Aorta (tissue), 5 donors: ENCODE measurements at regions not wholly inside any gene's neighbourhood (a gene's known extent, or its start where the extent isn't known, plus 50 kb on each side); places are given as distances from the start of the nearest gene placed in this dataset.

Source experiments
- ATAC-seq: fragments of 200-7000 bp; cut with Tn5 transposase; one replicate; pipeline ENCODE4 v1.9.1; 2022; ENCODE audit warnings: moderate library complexity; ENCODE audit not compliant: low FRiP score
- DNase-seq, 2 donors: peaks; one replicate each; pipeline ENCODE4 v3.0.0-alpha.2; 2020
- H3K27ac ChIP-seq, 2 donors: one replicate each; pipeline ENCODE4 v1.5.1; 2013; ENCODE audit warnings: low read length in 2 of 2, mild to moderate bottlenecking in 2 of 2, moderate library complexity in 2 of 2, control low read depth in 1 of 2, inconsistent platforms in 1 of 2, low read depth in 1 of 2
- H3K27me3 ChIP-seq, 2 donors: one replicate each; pipeline ENCODE4 v1.6.1; 2013; ENCODE audit warnings: control low read depth in 1 of 2, low read length in 1 of 2, mild to moderate bottlenecking in 1 of 2, moderate library complexity in 1 of 2; ENCODE audit not compliant: insufficient read depth in 2 of 2, control insufficient read depth in 1 of 2
- H3K36me3 ChIP-seq, 2 donors: one replicate each; pipeline ENCODE4 v1.6.1; 2013; ENCODE audit warnings: control low read depth in 1 of 2, low read length in 1 of 2, mild to moderate bottlenecking in 1 of 2; ENCODE audit not compliant: insufficient read depth in 2 of 2, control insufficient read depth in 1 of 2
- H3K4me1 ChIP-seq, 2 donors: one replicate each; pipeline ENCODE4 v1.6.1; 2013; ENCODE audit warnings: low read length in 2 of 2, control low read depth in 1 of 2, mild to moderate bottlenecking in 1 of 2, moderate library complexity in 1 of 2; ENCODE audit not compliant: insufficient read depth in 2 of 2, control insufficient read depth in 1 of 2
- H3K4me3 ChIP-seq, 2 donors: one replicate each; pipeline ENCODE4 v1.5.1; 2013; ENCODE audit warnings: low read length in 2 of 2, control low read depth in 1 of 2, mild to moderate bottlenecking in 1 of 2
- H3K9me3 ChIP-seq: one replicate; pipeline ENCODE4 v1.6.1; 2013; ENCODE audit warnings: mild to moderate bottlenecking, low read length; ENCODE audit not compliant: control insufficient read depth
- WGBS, 2 donors: extraction: QIAGEN DNeasy Blood & Tissue Kit; methylation state at CpG; one replicate each; pipeline ENCODE4 v1.1.7; 2013; 5-methylcytosine and 5-hydroxymethylcytosine counted together
- intact Hi-C, 2 donors: fragments of 100-400 bp; cut with DNase I; formaldehyde crosslinking; loops; one replicate each; pipeline versions ENCODE4 v1.14.2 to v1.15.0; 2022
- donor health status: healthy with polysubstance abuse.
- donor health status: Bipolar disorder and iron deficiency.
- donor health status: DM: no; HTN: no; CAD: no.
- donor health status: DM: no; HTN: no; CAD: no.
- donor health status: DM: yes; HTN: yes; CAD: no.

GRCh38 chr3:24952388-24952787 is 457.7 kb upstream of the THRB start:
- ATAC-seq, result no peak
- no peak for DNase-seq
- H3K36me3 ChIP-seq, result no peaks in the 10 kb centered on the region

GRCh38 chr3:24953060-24953771 is 458.6 kb upstream of the THRB start:
- DNase-seq, result no peak
- H3K4me3 ChIP-seq, result no peak overlapping the region
- H3K4me1 ChIP-seq, result no peaks in the 10 kb centered on the region
- H3K36me3 ChIP-seq, result no peaks in the 10 kb centered on the region
- no peak for ATAC-seq
- H3K9me3 ChIP-seq, result no peaks in the 10 kb centered on the region
- H3K27me3 ChIP-seq, result no peaks in the 10 kb centered on the region
- intact Hi-C loops, result no loop called here
- no peak overlapping the region for H3K27ac ChIP-seq
- 67 to 71% methylated on average over 5 of the region's 5 CpGs for WGBS, 2 donors

More at GRCh38 chr3:24952388-24952787, 457.7 kb upstream of the THRB start:
- Histone ChIP-seq H3K27me3 (no peaks in the 10 kb centered on the region), H3K27ac (no peak overlapping the region), H3K4me1 (no peaks in the 10 kb centered on the region), H3K9me3 (no peaks in the 10 kb centered on the region), H3K4me3 (no peak overlapping the region)
- intact Hi-C loops, result no loop called here
- 73 to 75% methylated on average over 6 of the region's 6 CpGs for WGBS, 2 donors

GRCh38 chr3:24956613-24957012 is 462.0 kb upstream of the THRB start:
- no peak for ATAC-seq
- WGBS, 2 donors, result 94 to 98% methylated on average over 4 of the region's 4 CpGs
- DNase-seq, result no peak

GRCh38 chr3:24958271-24958670 is 463.6 kb upstream of the THRB start:
- DNase-seq, result no peak
- intact Hi-C loops, result no loop called here

More at GRCh38 chr3:24956613-24957012, 462.0 kb upstream of the THRB start:
- Histone ChIP-seq H3K27ac (no peak overlapping the region), H3K27me3 (no peaks in the 10 kb centered on the region), H3K4me1 (no peaks in the 10 kb centered on the region), H3K4me3 (no peak overlapping the region), H3K36me3 (no peaks in the 10 kb centered on the region), H3K9me3 (peaks cover 4% of the 10 kb centered on the region)
- intact Hi-C loops, result no loop called here

GRCh38 chr3:24958910-24959447 is 464.3 kb upstream of the THRB start:
- Histone ChIP-seq H3K36me3 (no peaks in the 10 kb centered on the region), H3K9me3 (peaks cover 4% of the 10 kb centered on the region), H3K27ac (no peak overlapping the region), H3K4me3 (no peak overlapping the region), H3K4me1 (no peaks in the 10 kb centered on the region), H3K27me3 (no peaks in the 10 kb centered on the region)
- intact Hi-C loops, result no loop called here
- WGBS, 2 donors, result 90 to 93% methylated on average over 5 of the region's 5 CpGs
- ATAC-seq (no peak), DNase-seq (no peak)

More at GRCh38 chr3:24958271-24958670, 463.6 kb upstream of the THRB start:
- WGBS, 2 donors, result 48 to 68% methylated on average over 2 of the region's 2 CpGs
- no peaks in the 10 kb centered on the region for H3K27me3 ChIP-seq
- no peaks in the 10 kb centered on the region for H3K4me1 ChIP-seq
- ATAC-seq, result no peak
- no peak overlapping the region for H3K4me3 ChIP-seq
- no peak overlapping the region for H3K27ac ChIP-seq
- H3K36me3 ChIP-seq, result no peaks in the 10 kb centered on the region
- H3K9me3 ChIP-seq, result peaks cover 4% of the 10 kb centered on the region

GRCh38 chr3:24963762-24964625 is 464.1 kb upstream of the RARB start:
- ATAC-seq, result no peak
- H3K36me3 ChIP-seq, result no peaks in the 10 kb centered on the region
- no peak overlapping the region for H3K4me3 ChIP-seq
- 49 to 52% methylated on average over 2 of the region's 2 CpGs for WGBS, 2 donors
- no peak overlapping the region for H3K27ac ChIP-seq
- H3K9me3 ChIP-seq, result peaks cover under 1% of the 10 kb centered on the region
- no peaks in the 10 kb centered on the region for H3K27me3 ChIP-seq
- no peaks in the 10 kb centered on the region for H3K4me1 ChIP-seq
- DNase-seq, result no peak
- intact Hi-C loops, result loop anchor here (2.0 to 10.0 kb wide), 3 partner anchors 461 to 631 kb away; partner anchors contain the start of gene RARB (in 1 of the 2)

GRCh38 chr3:24965706-24966385 is 462.2 kb upstream of the RARB start:
- DNase-seq, result no peak
- 53 to 60% methylated on average over 2 of the region's 2 CpGs for WGBS, 2 donors
- H3K4me1 ChIP-seq, result no peaks in the 10 kb centered on the region
- H3K27ac ChIP-seq, result no peak overlapping the region
- ATAC-seq, result no peak
- intact Hi-C loops, result loop anchor here in 1 of 2 donors (10.0 kb wide), 1 partner anchor 459 kb away; the partner anchor contains the start of gene RARB
- no peak overlapping the region for H3K4me3 ChIP-seq
- no peaks in the 10 kb centered on the region for H3K9me3 ChIP-seq
- H3K36me3 ChIP-seq, result no peaks in the 10 kb centered on the region
- no peaks in the 10 kb centered on the region for H3K27me3 ChIP-seq

GRCh38 chr3:24968036-24968435 is 460.0 kb upstream of the RARB start:
- no peak overlapping the region for H3K4me3 ChIP-seq
- H3K27me3 ChIP-seq, result no peaks in the 10 kb centered on the region
- DNase-seq (no peak), ATAC-seq (no peak)
- intact Hi-C loops, result loop anchor here in 1 of 2 donors (10.0 kb wide), 1 partner anchor 457 kb away; the partner anchor contains the start of gene RARB
- H3K36me3 ChIP-seq, result no peaks in the 10 kb centered on the region
- H3K27ac ChIP-seq, result no peak overlapping the region
- WGBS, 2 donors, result 97 to 98% methylated on average over 1 of the region's 1 CpG
- no peaks in the 10 kb centered on the region for H3K4me1 ChIP-seq
- no peaks in the 10 kb centered on the region for H3K9me3 ChIP-seq
